Transverse colon (tissue), 4 donors: ENCODE measurements at regions not wholly inside any gene's neighbourhood (a gene's known extent, or its start where the extent isn't known, plus 50 kb on each side); places are given as distances from the start of the nearest gene placed in this dataset.
"Not testable (repeated sequence)": the region's sequence is repeated elsewhere in the genome, so short reads cannot be mapped to it uniquely, and the experiment has no call there.

Source experiments
- CTCF ChIP-seq, 5 experiments: fragments of 200-600 bp in 3 of 5; fragments of 450-650 bp in 2 of 5; sonication (generic) in 3 of 5; IDR thresholded peaks; 1 replicate in 2 of 5; 2 replicates in 3 of 5; pipeline ENCODE4 v1.5.1; 2016 to 2017; ENCODE audit warnings: antibody characterized with exemption in 5 of 5, inconsistent platforms in 3 of 5, mild to moderate bottlenecking in 2 of 5, moderate library complexity in 1 of 5
- POLR2A ChIP-seq: fragments of 450-650 bp; IDR thresholded peaks from one replicate; pipeline ENCODE4 v1.6.1; 2016; ENCODE audit warnings: antibody characterized with exemption, mild to moderate bottlenecking, moderate library complexity
- POLR2AphosphoS5 ChIP-seq, 3 donors: sonication (generic); formaldehyde crosslinking; IDR thresholded peaks; one replicate each; pipeline ENCODE4 v1.6.1; 2016; ENCODE audit warnings: antibody characterized with exemption in 3 of 3

- not testable (repeated sequence) for TF ChIP-seq CTCF (IDR thresholded peaks at IDR 0.05); POLR2A; POLR2AphosphoS5 (IDR thresholded peaks at IDR 0.05)
Observed at GRCh38 chr15:91415258-91415657, 315.2 kb downstream of the SV2B start.
